ENCODE measurements at regions not wholly inside any gene's neighbourhood (a gene's known extent, or its start where the extent isn't known, plus 50 kb on each side); places are given as distances from the start of the nearest gene placed in this dataset.
"Not testable (repeated sequence)": the region's sequence is repeated elsewhere in the genome, so short reads cannot be mapped to it uniquely, and the experiment has no call there.

DNA sequence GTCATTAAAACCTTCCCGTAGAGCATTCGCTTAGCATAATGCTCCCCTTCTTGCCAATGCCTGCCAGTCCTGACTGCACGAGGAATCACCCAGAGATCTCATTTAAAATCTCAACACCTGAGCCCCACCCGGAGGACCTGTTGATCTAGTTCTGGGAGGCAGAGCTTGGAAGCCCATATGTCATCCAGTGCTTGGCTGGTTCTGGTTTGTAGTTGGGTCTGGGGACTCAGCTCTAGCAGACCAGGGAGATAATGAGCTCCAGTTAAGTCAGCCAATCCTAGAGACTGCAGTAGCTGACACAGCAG is 131.8 kb upstream of the DAP start:
- H3K4me3 ChIP-seq (ENCODE audit: low read length), result no peak overlapping the region
- no peak for TF ChIP-seq CTCF (IDR thresholded peaks at IDR 0.05; ENCODE audit: insufficient read depth, low read depth, low read length, missing control alignments)
- DNase-seq (ENCODE audit: low read depth), result peak; percentile 8

GRCh38 chr5:10892147-10892910 is 131.3 kb upstream of the DAP start:
- DNase-seq (ENCODE audit: low read depth), result peak; percentile 4
- H3K4me3 ChIP-seq (ENCODE audit: low read length), result no peak overlapping the region
- TF ChIP-seq CTCF (IDR thresholded peaks at IDR 0.05; ENCODE audit: insufficient read depth, low read depth, low read length, missing control alignments), result no peak

DNA sequence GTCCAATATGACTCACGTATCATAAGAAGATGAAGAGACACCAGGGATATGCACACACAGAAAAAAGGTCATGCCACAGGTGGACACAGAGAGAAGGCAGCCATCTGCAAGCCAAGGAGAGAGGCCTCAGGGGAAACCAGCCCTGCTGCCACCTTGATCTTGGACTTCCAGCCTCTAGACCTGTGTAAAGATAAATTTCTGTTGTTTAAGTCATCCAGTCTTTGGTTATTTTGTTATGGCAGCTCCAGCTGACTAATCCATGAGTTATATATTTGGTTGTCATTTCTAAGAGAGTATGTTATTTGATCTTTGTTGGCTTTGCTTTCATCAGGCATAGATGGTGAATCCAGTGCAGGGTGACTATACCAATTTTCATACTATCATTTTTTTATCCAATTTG is 130.2 kb upstream of the DAP start:
- TF ChIP-seq CTCF (IDR thresholded peaks at IDR 0.05; ENCODE audit: insufficient read depth, low read depth, low read length, missing control alignments), result no peak
- H3K4me3 ChIP-seq (ENCODE audit: low read length), result no peak overlapping the region
- DNase-seq (ENCODE audit: low read depth), result no peak

GRCh38 chr5:10886497-10886896 is 125.5 kb upstream of the DAP start:
- no peak overlapping the region for H3K4me3 ChIP-seq (ENCODE audit: low read length)
- DNase-seq (ENCODE audit: low read depth), result no peak
- no peak for TF ChIP-seq CTCF (IDR thresholded peaks at IDR 0.05; ENCODE audit: insufficient read depth, low read depth, low read length, missing control alignments)

GRCh38 chr5:10885026-10885425 is 124.0 kb upstream of the DAP start:
- no peak overlapping the region for H3K4me3 ChIP-seq (ENCODE audit: low read length)
- no peak for TF ChIP-seq CTCF (IDR thresholded peaks at IDR 0.05; ENCODE audit: insufficient read depth, low read depth, low read length, missing control alignments)
- peak; percentile 36 for DNase-seq (ENCODE audit: low read depth)

- not testable (repeated sequence) for DNase-seq (ENCODE audit: low read depth); H3K4me3 ChIP-seq (ENCODE audit: low read length)
Measured at GRCh38 chr5:10883945-10884344, 122.9 kb upstream of the DAP start.

DNA sequence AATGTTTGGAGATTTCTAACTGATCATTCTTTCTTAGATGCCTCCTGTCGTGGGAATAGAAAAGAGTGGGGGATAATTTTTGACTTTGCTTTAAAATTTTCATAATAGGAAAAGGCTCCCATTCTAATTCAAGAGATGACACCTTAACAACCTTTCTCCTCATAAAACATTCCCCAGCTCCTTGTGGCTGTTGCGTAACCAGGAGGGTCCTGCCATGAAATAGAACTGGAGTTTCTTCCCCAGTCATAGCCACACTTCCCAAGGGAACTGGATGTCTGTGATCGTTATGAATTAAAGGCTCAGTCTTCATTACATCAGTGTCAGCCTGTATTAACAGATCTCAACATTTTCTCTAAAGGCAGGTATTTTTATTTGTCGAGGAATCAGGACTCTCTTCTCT is 119.9 kb upstream of the DAP start:
- DNase-seq (ENCODE audit: low read depth), result no peak
- H3K4me3 ChIP-seq (ENCODE audit: low read length), result no peak overlapping the region
- no peak for TF ChIP-seq CTCF (IDR thresholded peaks at IDR 0.05; ENCODE audit: insufficient read depth, low read depth, low read length, missing control alignments)

DNA sequence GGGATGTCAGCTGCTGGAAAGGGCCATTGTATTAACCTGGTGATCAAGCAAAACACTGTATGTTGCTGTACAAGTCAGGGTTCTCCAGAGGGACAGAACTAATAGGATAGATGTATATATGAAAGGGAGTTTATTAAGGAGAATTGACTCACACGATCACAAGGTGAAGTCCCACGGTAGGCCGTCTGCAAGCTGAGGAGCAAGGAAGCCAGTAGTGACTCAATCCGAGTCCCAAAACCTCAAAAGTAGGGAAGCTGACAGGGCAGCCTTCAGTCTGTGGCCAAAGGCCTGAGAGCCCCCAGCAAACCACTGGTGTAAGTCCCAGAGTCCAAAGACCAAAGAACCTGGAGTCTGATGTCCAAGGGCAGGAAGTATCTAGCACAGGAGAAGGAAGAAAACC is 116.0 kb upstream of the DAP start:
- H3K4me3 ChIP-seq (ENCODE audit: low read length); DNase-seq (ENCODE audit: low read depth): not testable (repeated sequence)

Measured in epithelial cell of esophagus (primary cell).